Trophoblast cell (in vitro differentiated cells and primary cell): ENCODE measurements at regions not wholly inside any gene's neighbourhood (a gene's known extent, or its start where the extent isn't known, plus 50 kb on each side); places are given as distances from the start of the nearest gene placed in this dataset.

Experiments used
- DNase-seq, 2 donors: peaks; one replicate each; pipeline ENCODE4 v3.0.0-alpha.2; 2016
- H2AFZ ChIP-seq: 2 replicates; pipeline ENCODE4 v1.6.1; 2013; ENCODE audit warnings: low read length, moderate library complexity, mild to moderate bottlenecking; ENCODE audit not compliant: insufficient read depth, poor library complexity
- H2AK5ac ChIP-seq: 2 replicates; pipeline ENCODE4 v1.6.1; 2013; ENCODE audit warnings: mild to moderate bottlenecking, low read length
- H2BK120ac ChIP-seq: 2 replicates; pipeline ENCODE4 v1.6.1; 2013; ENCODE audit warnings: low read length, mild to moderate bottlenecking, moderate library complexity; ENCODE audit not compliant: insufficient read depth, poor library complexity
- H2BK12ac ChIP-seq: 2 replicates; pipeline ENCODE4 v1.6.1; 2013; ENCODE audit warnings: mild to moderate bottlenecking, low read length, moderate library complexity
- H2BK5ac ChIP-seq: 2 replicates; pipeline ENCODE4 v1.6.1; 2013; ENCODE audit warnings: low read length, low read depth, moderate library complexity, mild to moderate bottlenecking; ENCODE audit not compliant: poor library complexity
- H3K14ac ChIP-seq: 2 replicates; pipeline ENCODE4 v1.6.1; 2013; ENCODE audit warnings: mild to moderate bottlenecking, low read length
- H3K18ac ChIP-seq: 2 replicates; pipeline ENCODE4 v1.6.1; 2013; ENCODE audit warnings: mild to moderate bottlenecking, low read length
- H3K23ac ChIP-seq: 2 replicates; pipeline ENCODE4 v1.6.1; 2013; ENCODE audit warnings: low read length
- H3K27ac ChIP-seq: 2 replicates; pipeline ENCODE4 v1.5.1; 2013; ENCODE audit warnings: low read depth, mild to moderate bottlenecking, inconsistent platforms, low read length, moderate library complexity
- H3K27me3 ChIP-seq: 2 replicates; pipeline ENCODE4 v1.6.1; 2013; ENCODE audit warnings: inconsistent platforms, mild to moderate bottlenecking, low read length, moderate library complexity; ENCODE audit not compliant: insufficient read depth
- H3K36me3 ChIP-seq, 2 experiments: 1 replicate in 1 of 2; 2 replicates in 1 of 2; pipeline ENCODE4 v1.6.1; 2013; ENCODE audit warnings: low read length in 2 of 2, mild to moderate bottlenecking in 2 of 2, moderate library complexity in 1 of 2; ENCODE audit not compliant: insufficient read depth in 2 of 2, control insufficient read depth in 1 of 2
- H3K4ac ChIP-seq: 2 replicates; pipeline ENCODE4 v1.6.1; 2013; ENCODE audit warnings: low read depth, mild to moderate bottlenecking, low read length, moderate library complexity
- H3K4me1 ChIP-seq, 2 experiments: 1 replicate in 1 of 2; 2 replicates in 1 of 2; pipeline ENCODE4 v1.6.1; 2013; ENCODE audit warnings: low read length in 2 of 2, mild to moderate bottlenecking in 2 of 2, moderate library complexity in 1 of 2; ENCODE audit not compliant: insufficient read depth in 2 of 2, control insufficient read depth in 1 of 2
- H3K4me2 ChIP-seq: 2 replicates; pipeline ENCODE4 v1.6.1; 2013; ENCODE audit warnings: inconsistent platforms, mild to moderate bottlenecking, low read length, moderate library complexity
- H3K4me3 ChIP-seq: 2 replicates; pipeline ENCODE4 v1.5.1; 2013; ENCODE audit warnings: mild to moderate bottlenecking, low read depth, low read length, inconsistent platforms
- H3K79me1 ChIP-seq: one replicate; pipeline ENCODE4 v1.6.1; 2013; ENCODE audit warnings: low read length
- H3K79me2 ChIP-seq: 2 replicates; pipeline ENCODE4 v1.6.1; 2013; ENCODE audit warnings: low read length, mild to moderate bottlenecking; ENCODE audit not compliant: control insufficient read depth, insufficient read depth, poor library complexity
- H3K9ac ChIP-seq: 2 replicates; pipeline ENCODE4 v1.6.1; 2013; ENCODE audit warnings: mild to moderate bottlenecking, low read length
- H3K9me3 ChIP-seq: 2 replicates; pipeline ENCODE4 v1.6.1; 2013; ENCODE audit warnings: low read depth, mild to moderate bottlenecking, control low read depth, inconsistent platforms, low read length; ENCODE audit not compliant: insufficient read depth
- H4K12ac ChIP-seq: 2 replicates; pipeline ENCODE4 v1.6.1; 2013; ENCODE audit warnings: low read depth, mild to moderate bottlenecking, low read length, moderate library complexity
- H4K8ac ChIP-seq: 2 replicates; pipeline ENCODE4 v1.6.1; 2013; ENCODE audit warnings: low read depth, mild to moderate bottlenecking, low read length, moderate library complexity
- H4K91ac ChIP-seq: one replicate; pipeline ENCODE4 v1.6.1; 2013; ENCODE audit warnings: low read depth, mild to moderate bottlenecking, low read length, moderate library complexity
- WGBS: extraction: QIAGEN DNeasy Blood & Tissue Kit; methylation state at CpG from one replicate; pipeline ENCODE4 v1.1.7; 2013; ENCODE audit warnings: missing lambda C conversion rate; ENCODE audit not compliant: insufficient read length, insufficient coverage; ENCODE audit errors: extremely low coverage; 5-methylcytosine and 5-hydroxymethylcytosine counted together

DNA sequence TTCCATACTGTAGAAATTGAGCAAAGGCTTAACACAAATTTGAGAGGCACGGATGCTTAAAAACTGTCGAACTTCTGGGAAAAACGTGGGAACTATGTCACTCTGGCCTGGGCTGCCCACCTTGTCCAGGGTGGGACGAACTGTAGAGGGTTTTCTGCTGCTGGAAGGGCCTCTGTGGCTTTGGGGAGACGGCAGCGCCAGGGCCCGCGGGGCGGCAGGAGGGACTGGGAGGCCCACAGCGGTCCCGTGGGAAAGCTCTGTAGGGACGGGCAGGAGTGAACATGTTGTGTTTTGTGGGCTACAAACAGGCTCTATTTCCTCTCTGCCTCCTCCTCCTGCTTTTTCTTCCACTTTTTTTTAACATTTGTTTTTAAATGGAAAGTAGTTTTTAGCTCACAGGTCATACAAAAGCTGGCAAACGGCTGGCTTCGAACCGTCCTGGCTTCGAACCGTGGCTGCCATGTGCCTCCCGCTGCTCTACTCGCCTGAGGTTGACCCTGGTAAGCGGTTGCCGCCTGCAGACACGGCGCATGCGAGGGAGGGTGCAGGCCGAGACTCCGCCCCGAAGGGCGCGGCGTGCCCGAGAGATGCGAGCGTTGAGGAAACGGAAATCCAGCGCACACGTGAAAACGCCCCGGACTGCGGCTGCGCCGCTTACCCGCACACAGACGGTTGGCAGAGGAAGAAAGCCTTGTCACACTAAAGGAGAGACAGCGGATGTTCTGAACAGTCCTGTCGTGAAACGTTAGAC lies 382.3 kb upstream of the ZFP42 start:
- no peak overlapping the region for H2AFZ ChIP-seq
- DNase-seq = no peak
- no peaks in the 10 kb centered on the region for H3K9me3 ChIP-seq
- H3K18ac ChIP-seq = no peak overlapping the region
- H3K23ac ChIP-seq = no peak overlapping the region
- H3K79me1 ChIP-seq = peaks cover 2% of the 10 kb centered on the region
- H3K27me3 ChIP-seq = no peaks in the 10 kb centered on the region
- no peaks in the 10 kb centered on the region for H3K79me2 ChIP-seq
- H3K4me1 ChIP-seq = no peaks in the 10 kb centered on the region
- no peak overlapping the region for H2BK120ac ChIP-seq
- WGBS = no CpG with 5 or more reads among the region's 46 CpGs
- no peak overlapping the region for H2BK5ac ChIP-seq
- no peak overlapping the region for H3K9ac ChIP-seq
- no peak overlapping the region for H3K27ac ChIP-seq
- H3K4me3 ChIP-seq = no peak overlapping the region
- H2AK5ac ChIP-seq = no peak overlapping the region
- H4K91ac ChIP-seq = no peak overlapping the region
- no peak overlapping the region for H3K14ac ChIP-seq
- no peak overlapping the region for H4K12ac ChIP-seq
- H3K36me3 ChIP-seq = no peaks in the 10 kb centered on the region
- H4K8ac ChIP-seq = no peak overlapping the region
- H3K4ac ChIP-seq = no peak overlapping the region
- no peak overlapping the region for H3K4me2 ChIP-seq
- no peak overlapping the region for H2BK12ac ChIP-seq

DNA sequence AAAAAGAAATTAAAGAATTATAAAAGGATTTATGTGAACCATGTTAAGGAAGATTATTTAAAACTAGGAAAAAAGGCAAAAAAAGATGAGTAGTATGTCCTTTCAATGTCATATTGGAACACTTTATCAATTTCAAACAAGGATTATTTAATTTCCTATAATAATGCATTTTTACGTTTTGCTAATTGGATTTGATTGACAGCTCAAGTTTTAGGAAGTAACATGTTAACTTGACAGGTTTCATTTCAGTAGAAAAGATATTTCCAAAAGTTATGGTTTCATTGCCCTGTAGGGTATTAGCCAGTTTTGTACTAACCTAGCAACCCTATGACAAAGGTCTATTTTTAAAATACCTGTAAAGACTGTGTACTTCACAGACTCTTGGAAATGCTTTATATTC lies 379.6 kb upstream of the ZFP42 start:
- Histone ChIP-seq H3K18ac (no peak overlapping the region), H2AK5ac (no peak overlapping the region), H4K91ac (no peak overlapping the region), H3K4me1 (no peaks in the 10 kb centered on the region), H3K9me3 (no peaks in the 10 kb centered on the region), H3K79me1 (no peaks in the 10 kb centered on the region), H3K4me2 (no peak overlapping the region), H3K27ac (no peak overlapping the region), H3K9ac (no peak overlapping the region), H3K79me2 (no peaks in the 10 kb centered on the region), H2AFZ (no peak overlapping the region), H4K12ac (no peak overlapping the region), H3K14ac (no peak overlapping the region), H3K27me3 (no peaks in the 10 kb centered on the region), H3K23ac (no peak overlapping the region), H2BK12ac (no peak overlapping the region), H3K4me3 (no peak overlapping the region), H3K36me3 (no peaks in the 10 kb centered on the region), H2BK120ac (no peak overlapping the region), H3K4ac (no peak overlapping the region), H4K8ac (no peak overlapping the region), H2BK5ac (no peak overlapping the region)
- WGBS = no CpG with 5 or more reads among the region's 1 CpG
- no peak for DNase-seq

DNA sequence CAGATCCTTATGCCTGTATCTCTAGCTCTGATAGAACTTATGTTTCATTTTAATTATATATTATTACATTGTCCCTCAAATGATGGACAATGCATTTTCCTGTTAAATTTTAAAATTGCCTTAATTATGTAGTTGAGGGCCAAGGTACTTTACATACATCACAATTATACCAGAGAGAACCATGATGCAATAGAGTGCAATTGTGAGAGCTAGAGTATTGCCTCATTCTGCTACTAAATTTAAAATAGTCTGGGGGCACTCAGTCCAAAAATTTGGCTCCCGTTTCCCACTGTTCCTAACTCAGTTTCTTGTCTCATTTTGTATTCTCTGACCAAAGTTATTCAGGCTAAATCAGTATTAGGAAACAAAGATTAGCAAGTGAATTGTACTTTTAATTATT lies 378.5 kb upstream of the ZFP42 start:
- Histone ChIP-seq H3K18ac (no peak overlapping the region), H3K4me2 (no peak overlapping the region), H2AK5ac (no peak overlapping the region), H4K8ac (no peak overlapping the region), H2AFZ (no peak overlapping the region), H2BK5ac (no peak overlapping the region), H2BK12ac (no peak overlapping the region), H3K27ac (no peak overlapping the region), H3K4ac (no peak overlapping the region), H4K91ac (no peak overlapping the region), H3K4me3 (no peak overlapping the region), H2BK120ac (no peak overlapping the region), H3K79me1 (no peaks in the 10 kb centered on the region), H3K4me1 (no peaks in the 10 kb centered on the region), H3K9me3 (no peaks in the 10 kb centered on the region), H4K12ac (no peak overlapping the region), H3K79me2 (no peaks in the 10 kb centered on the region), H3K9ac (no peak overlapping the region), H3K14ac (no peak overlapping the region), H3K23ac (no peak overlapping the region), H3K27me3 (no peaks in the 10 kb centered on the region), H3K36me3 (no peaks in the 10 kb centered on the region)
- DNase-seq = no peak
- no CpG with 5 or more reads among the region's 1 CpG for WGBS

DNA sequence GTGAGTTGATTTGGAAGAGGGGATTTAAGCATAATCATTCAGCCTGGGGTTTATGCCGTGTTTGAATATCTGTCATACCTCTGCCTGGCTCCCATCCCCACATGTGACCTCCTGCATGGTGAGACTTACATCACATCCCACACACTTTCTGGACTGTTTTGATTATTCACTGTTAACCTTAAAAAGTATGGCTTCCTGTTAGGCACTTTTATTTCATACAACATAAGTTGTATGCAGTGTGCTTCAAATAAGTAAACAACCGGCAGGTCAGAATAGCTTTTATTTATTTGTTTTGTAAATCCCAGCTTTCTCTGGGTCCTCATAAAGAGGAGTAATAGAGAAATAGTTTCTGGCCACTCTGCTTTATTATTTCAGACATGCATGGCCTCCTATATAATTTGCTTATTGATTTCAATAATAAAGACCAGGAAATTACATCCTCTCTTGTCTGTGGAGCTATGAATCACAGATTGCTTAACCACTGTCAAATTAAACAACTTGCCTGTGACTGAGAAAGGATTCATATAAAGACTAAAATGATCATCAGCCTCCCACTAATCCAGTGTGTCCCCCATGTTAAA lies 376.8 kb upstream of the ZFP42 start:
- Histone ChIP-seq H3K23ac (no peak overlapping the region), H3K4me1 (no peaks in the 10 kb centered on the region), H2BK120ac (no peak overlapping the region), H3K18ac (no peak overlapping the region), H3K4ac (no peak overlapping the region), H3K79me2 (no peaks in the 10 kb centered on the region), H2AFZ (no peak overlapping the region), H3K27ac (no peak overlapping the region), H4K91ac (no peak overlapping the region), H4K12ac (no peak overlapping the region), H3K27me3 (no peaks in the 10 kb centered on the region), H2BK12ac (no peak overlapping the region), H3K9ac (no peak overlapping the region), H3K9me3 (no peaks in the 10 kb centered on the region), H4K8ac (no peak overlapping the region), H2BK5ac (no peak overlapping the region), H3K79me1 (no peaks in the 10 kb centered on the region), H3K36me3 (no peaks in the 10 kb centered on the region), H3K14ac (no peak overlapping the region), H3K4me3 (no peak overlapping the region), H3K4me2 (no peak overlapping the region), H2AK5ac (no peak overlapping the region)
- WGBS = no CpG with 5 or more reads among the region's 2 CpGs
- DNase-seq = no peak
